DMS114 treated with DMSO at 0.1 percent for 48 hours (cell line): ENCODE measurements at regions not wholly inside any gene's neighbourhood (a gene's known extent, or its start where the extent isn't known, plus 50 kb on each side); places are given as distances from the start of the nearest gene placed in this dataset.
"Not testable (repeated sequence)": the region's sequence is repeated elsewhere in the genome, so short reads cannot be mapped to it uniquely, and the experiment has no call there.

Source experiments
- DNase-seq: peaks from one replicate; lab custom pipeline; 2025; ENCODE audit not compliant: unreplicated experiment; lab: John Stamatoyannopoulos, UW

- DNase-seq, result no peak
These were observed 91.7 kb upstream of the IVNS1ABP start for GRCh38 chr1:185408700-185409270.

GRCh38 chr1:185406691-185407009 lies 89.6 kb upstream of the IVNS1ABP start:
- no peak for DNase-seq

GRCh38 chr1:185406006-185406690 lies 89.1 kb upstream of the IVNS1ABP start:
- no peak for DNase-seq

GRCh38 chr1:185404907-185405568 lies 88.0 kb upstream of the IVNS1ABP start:
- no peak for DNase-seq

- DNase-seq, result no peak
These were observed 87.2 kb upstream of the IVNS1ABP start for GRCh38 chr1:185404291-185404690.

GRCh38 chr1:185402930-185403329 lies 85.9 kb upstream of the IVNS1ABP start:
- no peak for DNase-seq

GRCh38 chr1:185401019-185401418 lies 84.0 kb upstream of the IVNS1ABP start:
- no peak for DNase-seq

GRCh38 chr1:185400052-185400451 lies 83.0 kb upstream of the IVNS1ABP start:
- DNase-seq, result no peak

- no peak for DNase-seq
These were observed 81.6 kb upstream of the IVNS1ABP start for GRCh38 chr1:185398599-185398998.

GRCh38 chr1:185398022-185398421 lies 81.0 kb upstream of the IVNS1ABP start:
- no peak for DNase-seq

- no peak for DNase-seq
These were observed 80.1 kb upstream of the IVNS1ABP start for GRCh38 chr1:185397183-185397582.

- no peak for DNase-seq
These were observed 79.1 kb upstream of the IVNS1ABP start for GRCh38 chr1:185396126-185396525.

GRCh38 chr1:185393815-185394214 lies 76.8 kb upstream of the IVNS1ABP start:
- DNase-seq, result no peak

GRCh38 chr1:185393205-185393604 lies 76.2 kb upstream of the IVNS1ABP start:
- no peak for DNase-seq

GRCh38 chr1:185388815-185389214 lies 71.8 kb upstream of the IVNS1ABP start:
- no peak for DNase-seq

GRCh38 chr1:185388346-185388745 lies 71.3 kb upstream of the IVNS1ABP start:
- no peak for DNase-seq

GRCh38 chr1:185385991-185386390 lies 68.9 kb upstream of the IVNS1ABP start:
- no peak for DNase-seq

- DNase-seq, result not testable (repeated sequence)
These were observed 66.8 kb upstream of the IVNS1ABP start for GRCh38 chr1:185383805-185384204.

- no peak for DNase-seq
These were observed 60.8 kb upstream of the IVNS1ABP start for GRCh38 chr1:185377831-185378230.

- DNase-seq, result no peak
These were observed 60.0 kb upstream of the IVNS1ABP start for GRCh38 chr1:185376840-185377635.

GRCh38 chr1:185376288-185376687 lies 59.2 kb upstream of the IVNS1ABP start:
- no peak for DNase-seq

GRCh38 chr1:185375583-185375982 lies 58.5 kb upstream of the IVNS1ABP start:
- no peak for DNase-seq
